Bone marrow (tissue), 2 donors: ENCODE measurements at regions not wholly inside any gene's neighbourhood (a gene's known extent, or its start where the extent isn't known, plus 50 kb on each side); places are given as distances from the start of the nearest gene placed in this dataset.
"Not testable (repeated sequence)": the region's sequence is repeated elsewhere in the genome, so short reads cannot be mapped to it uniquely, and the experiment has no call there.

Experiments used
- DNase-seq, 2 donors: peaks; one replicate each; lab custom pipeline; 2025; lab: John Stamatoyannopoulos, UW

DNA sequence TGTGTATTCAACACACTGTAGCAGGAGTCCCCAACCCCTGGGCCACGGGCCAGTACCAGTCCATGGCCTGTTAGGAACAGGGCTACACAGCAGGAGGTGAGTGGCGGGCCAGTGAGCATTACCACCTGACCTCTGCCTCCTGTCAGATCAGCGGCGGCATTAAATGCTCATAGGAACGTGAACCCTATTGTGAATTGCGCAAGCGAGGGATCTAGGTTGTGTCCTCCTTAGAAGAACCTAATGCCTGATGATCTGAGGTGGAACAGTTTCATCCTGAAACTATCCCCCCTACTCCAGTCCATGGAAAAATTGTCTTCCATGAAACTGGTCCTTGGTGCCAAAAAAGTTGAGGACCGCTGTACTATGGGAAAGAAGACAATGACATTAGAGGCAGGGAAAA, 386.9 kb downstream of the PREX1 start:
- DNase-seq, result no peak

- not testable (repeated sequence) for DNase-seq
Measured at GRCh38 chr20:48440261-48440660, 387.5 kb downstream of the PREX1 start.

- no peak for DNase-seq
Measured at GRCh38 chr20:48437146-48437545, 390.7 kb downstream of the PREX1 start.

DNA sequence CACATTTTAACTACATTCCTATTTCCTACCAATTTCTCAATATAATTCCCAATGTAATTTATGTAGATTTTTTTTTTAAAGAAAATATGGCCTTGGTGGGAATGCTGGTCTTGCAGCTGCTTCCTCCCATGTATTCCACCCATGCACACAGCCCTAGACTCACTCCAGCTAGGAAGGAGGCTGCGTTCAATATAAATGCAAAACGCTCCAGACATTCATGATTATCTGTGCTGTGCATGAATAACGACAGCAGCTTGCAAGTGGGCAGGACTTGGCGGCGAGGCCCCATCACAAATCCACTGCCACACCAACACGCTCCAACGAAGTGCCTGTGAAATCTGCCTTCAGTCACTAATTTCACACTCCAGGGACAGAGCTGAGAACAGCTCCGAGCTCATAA, 391.2 kb downstream of the PREX1 start:
- DNase-seq, result not testable (repeated sequence)

DNA sequence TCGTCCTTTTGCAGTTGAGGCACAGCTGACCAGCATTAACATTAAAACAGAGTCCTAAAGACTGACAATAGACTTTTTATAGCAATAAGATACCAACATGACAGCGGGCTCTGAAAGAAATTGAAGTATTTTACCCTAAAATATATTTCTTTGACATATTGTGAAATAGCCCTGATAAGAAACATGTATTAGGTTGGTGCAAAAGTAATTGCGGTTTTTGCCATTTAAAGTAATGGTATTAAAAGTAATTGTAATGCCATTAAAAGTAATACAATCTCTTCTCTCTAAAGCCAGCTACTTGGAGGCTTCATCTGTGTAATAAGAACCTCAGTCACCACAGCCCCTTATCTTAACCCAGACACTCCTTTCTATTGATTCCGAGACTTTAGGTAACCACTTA, 394.6 kb downstream of the PREX1 start:
- no peak for DNase-seq

DNA sequence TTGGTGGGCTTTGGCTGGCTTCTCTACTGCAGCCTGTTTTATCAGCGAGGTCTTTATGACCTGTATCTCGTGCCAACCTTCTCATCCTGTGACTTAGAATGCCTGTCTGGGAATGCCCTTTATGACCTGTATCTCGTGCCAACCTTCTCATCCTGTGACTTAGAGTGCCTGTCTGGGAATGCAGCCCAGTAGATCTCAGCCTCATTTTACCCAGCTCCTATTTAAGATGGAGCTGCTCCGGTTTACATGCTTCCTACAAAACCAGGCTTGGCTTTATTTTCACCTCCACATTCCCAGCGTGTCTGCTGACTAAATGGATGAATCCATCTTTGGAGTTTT, 395.3 kb downstream of the PREX1 start:
- no peak for DNase-seq

GRCh38 chr20:48431653-48432493, 395.9 kb downstream of the PREX1 start:
- no peak for DNase-seq

- no peak for DNase-seq
Measured at GRCh38 chr20:48426630-48427029, 401.2 kb downstream of the PREX1 start.

DNA sequence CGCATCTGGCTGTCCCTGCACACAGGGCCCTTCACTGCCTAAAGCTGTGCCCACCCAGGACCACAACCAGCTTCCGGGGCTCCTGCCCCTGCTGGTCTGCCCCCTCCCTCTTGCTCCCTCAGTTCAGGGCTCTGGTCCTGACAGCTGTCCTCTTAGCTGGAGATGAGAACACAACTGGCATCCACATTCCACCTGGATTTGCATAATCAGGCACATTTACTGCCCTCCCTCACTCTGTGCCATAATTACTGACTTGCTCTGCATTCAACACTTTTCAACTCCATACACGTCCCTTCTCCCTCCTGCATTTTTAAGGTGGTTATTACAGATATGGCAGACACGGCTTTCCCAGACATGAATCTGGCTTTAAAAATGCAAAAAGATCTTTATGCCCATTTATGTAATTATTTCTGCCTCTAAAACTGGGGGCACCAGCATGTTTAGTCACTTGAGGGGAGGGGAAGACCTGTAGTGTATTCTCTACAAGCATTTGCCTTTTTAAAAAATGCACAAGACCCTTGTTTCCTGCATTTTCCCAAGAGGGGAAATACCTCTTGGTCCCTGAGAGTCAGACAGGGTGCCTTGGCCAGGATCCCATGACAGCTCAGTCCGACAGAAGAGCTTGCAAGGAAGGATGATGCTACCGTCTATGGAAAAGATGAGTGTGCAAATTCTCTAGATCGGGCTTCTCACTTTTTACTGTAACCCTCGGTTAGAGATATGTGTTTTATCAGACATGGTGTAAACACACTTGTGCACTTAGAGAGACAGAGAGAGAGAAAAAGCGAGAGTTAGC, 401.8 kb downstream of the PREX1 start:
- DNase-seq, result no peak

- DNase-seq, result no peak
Measured at GRCh38 chr20:48425321-48425720, 402.5 kb downstream of the PREX1 start.

DNA sequence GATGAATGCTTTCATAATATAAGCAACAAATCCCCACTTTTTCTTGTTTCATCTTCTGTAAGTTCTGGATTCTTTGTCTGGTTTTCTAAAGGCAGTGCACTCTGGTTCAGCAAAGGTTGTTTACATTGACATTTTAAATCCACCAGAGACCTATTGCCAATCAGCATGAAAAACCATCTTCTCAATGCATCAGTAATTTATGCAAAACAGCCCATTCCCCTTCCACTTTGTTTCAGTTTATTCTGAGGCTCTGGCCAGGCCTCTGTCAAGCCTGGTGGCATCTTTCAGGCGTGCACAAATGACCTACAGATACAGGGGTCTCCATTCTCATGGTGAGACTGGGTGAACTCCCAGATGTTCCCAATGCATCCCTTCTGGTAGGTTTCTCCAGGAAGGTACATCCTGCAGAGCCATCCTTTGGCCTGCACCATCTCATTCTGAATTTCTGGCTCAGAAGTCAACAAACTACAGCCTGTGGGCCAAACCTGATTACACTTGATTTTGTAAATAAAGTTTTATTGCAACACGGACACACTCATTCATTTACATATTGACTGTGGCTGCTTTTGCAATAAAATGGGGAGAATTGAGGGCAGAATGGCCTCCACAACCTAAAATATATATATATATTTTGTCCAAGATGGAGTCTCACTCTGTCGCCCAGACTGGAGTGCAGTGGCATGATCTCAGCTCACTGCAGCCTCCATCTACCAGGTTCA, 405.4 kb downstream of the PREX1 start:
- DNase-seq, result no peak

DNA sequence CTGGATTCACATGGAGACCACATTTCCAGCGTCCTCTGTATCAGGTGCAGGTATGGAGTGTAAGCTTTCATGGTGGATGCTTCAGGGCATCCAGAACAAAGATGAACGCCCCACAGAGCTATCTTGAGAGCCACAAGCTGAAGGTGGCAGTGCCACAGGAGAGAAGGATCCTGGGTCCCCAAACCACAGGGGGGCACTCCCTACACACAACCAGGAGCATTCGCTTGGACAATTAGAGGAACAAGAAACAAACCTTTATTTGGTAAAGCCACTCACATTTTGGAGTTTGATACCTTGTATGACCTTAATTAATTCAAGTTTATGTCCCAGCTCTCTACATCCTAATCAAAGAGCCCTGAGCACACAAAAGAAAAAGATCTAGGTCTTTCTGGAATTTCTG, 406.3 kb downstream of the PREX1 start:
- DNase-seq, result no peak

GRCh38 chr20:48420176-48420575, 407.6 kb downstream of the PREX1 start:
- no peak for DNase-seq

DNA sequence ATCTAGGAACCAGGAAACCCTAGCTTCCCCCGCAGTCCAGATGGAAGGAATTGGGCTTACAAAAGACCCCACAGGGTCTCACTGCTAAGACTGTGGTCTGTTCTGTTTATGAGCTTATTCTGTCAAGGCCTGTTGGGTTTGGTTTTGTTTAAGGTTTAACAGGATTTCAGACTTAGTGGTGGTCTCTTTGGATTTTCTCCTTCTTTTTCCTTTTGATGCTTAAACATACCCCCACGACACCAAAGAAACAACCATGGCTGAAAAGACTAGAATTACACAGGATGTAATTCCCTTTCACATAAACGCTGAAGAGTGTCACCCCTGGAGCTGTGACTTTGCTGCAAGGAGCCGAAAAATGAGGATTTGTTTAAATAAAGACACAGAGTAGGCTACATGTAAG, 408.6 kb downstream of the PREX1 start:
- DNase-seq, result no peak

- no peak for DNase-seq
Measured at GRCh38 chr20:48416002-48416401, 411.8 kb downstream of the PREX1 start.

DNA sequence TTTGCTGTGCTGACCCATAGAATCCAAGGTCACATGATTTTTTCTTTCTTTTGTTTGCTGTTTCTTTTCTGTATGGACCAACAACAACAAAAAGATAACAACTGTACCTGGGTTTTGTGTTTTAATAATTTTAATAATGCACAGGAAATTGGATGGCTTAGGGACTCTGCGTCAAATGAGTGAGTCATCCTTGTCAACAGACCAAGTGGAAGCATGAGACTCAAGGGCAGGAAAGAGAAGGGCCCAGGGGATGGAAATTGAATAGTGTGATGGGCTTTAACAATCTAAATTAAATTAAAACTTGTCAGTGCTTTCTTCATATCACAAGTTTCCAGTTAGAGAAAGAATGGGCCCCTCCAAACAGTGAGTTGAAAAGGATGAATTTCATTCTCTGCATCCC, 413.0 kb downstream of the PREX1 start:
- no peak for DNase-seq

- DNase-seq, result no peak
Measured at GRCh38 chr20:48411919-48412522, 415.8 kb downstream of the PREX1 start.

- no peak for DNase-seq
Measured at GRCh38 chr20:48411245-48411644, 416.6 kb downstream of the PREX1 start.

DNA sequence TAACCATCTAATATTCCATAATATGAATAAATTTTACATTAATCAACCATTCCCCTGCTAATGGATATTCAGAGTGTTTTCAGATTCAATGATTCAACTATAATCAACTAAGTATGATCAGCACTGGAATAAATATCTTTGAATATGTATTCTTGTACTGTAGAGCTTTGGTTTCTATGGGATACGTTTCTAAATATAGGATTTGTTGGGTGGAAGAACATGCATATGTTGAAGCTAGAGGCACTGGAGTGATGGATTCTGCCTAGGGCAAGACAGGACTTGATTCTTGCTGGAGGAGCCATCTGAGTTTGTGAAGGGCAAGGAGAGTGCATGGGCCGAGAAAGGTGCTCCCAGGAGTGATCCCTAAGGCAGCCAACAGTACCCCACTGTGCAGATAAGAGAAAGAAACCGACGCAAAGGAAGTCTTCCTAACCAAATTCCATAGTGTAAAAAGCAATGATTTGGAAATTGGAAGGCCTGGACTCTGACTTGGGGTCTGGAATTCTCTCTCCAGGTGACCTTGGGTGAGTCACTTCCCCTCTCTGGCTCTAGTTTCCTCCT, 418.7 kb downstream of the PREX1 start:
- DNase-seq, result no peak

DNA sequence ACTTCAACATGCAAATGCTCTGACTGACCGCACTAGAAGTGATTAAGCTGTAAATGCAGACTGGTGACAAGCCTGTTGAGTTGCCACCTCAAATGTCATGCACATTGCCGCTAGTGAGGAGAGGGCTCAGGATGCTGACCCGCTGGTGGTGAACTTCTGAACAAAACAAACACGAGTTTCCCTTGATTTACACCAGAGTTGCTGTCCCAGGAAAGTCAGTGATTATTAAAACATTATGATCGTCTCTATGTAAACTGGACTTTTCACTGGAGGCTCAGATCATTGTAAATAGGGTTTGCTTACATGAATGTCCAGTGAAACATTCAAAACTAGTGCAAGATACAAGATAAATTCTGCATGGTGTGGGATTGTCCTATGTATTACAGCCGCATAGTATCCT, 420.1 kb downstream of the PREX1 start:
- no peak for DNase-seq

DNA sequence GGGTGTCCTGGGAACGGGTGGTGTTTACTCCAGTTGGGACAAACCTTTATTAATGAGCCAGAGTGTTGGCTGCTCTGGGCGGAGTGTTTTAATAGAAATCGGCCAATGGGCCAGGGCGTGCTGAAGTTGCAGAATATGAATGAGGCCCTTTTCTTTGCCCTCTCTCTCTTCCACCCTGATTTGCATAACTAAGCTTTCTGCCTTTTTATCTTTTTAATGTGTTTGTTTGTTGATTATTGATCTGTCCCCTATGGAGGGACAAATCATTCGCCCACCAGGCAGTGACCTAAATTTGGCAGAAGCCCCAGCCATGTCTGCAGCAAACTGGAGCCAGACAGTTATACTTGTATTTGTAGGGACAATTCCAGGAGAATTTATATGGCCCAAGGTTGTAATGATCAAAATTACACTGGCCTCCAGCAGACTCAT, 420.9 kb downstream of the PREX1 start:
- DNase-seq, result no peak

DNA sequence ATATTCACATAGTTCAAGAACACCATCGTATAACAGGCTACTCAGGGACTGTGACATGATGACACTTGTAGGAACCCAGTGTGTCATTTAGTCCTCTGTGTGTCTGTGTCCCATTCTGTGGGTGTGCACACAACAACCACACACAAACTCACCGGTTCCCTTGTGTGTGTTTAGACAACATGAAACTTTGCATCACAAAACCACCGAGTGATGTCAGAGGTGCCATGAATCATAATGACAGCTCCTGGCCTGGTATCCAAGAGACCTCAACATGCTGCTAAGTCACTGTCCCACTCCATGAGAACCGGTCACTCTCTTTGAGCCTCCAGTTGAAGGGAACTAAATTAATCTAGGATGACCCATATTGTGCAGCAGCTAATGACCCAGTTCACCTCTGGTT, 421.3 kb downstream of the PREX1 start:
- no peak for DNase-seq
